ENCODE measurements at regions not wholly inside any gene's neighbourhood (a gene's known extent, or its start where the extent isn't known, plus 50 kb on each side); places are given as distances from the start of the nearest gene placed in this dataset.

- H3K27ac ChIP-seq (ENCODE audit: low read depth, low read length), result no peak overlapping the region
- H3K9me2 ChIP-seq (replicated peaks; ENCODE audit: insufficient read depth, low read length), result no peaks in the 10 kb centered on the region
- no peak overlapping the region for H3K4me3 ChIP-seq (ENCODE audit: insufficient read depth, low read length, poor library complexity, severe bottlenecking)
- H3K9me3 ChIP-seq (ENCODE audit: insufficient read depth, low read length), result no peaks in the 10 kb centered on the region
- H3K9ac ChIP-seq (ENCODE audit: low read length), result no peak overlapping the region
- H3K27me3 ChIP-seq (ENCODE audit: low read length), result no peaks in the 10 kb centered on the region
- H3K36me3 ChIP-seq (ENCODE audit: low read length), result no peaks in the 10 kb centered on the region
- no peak overlapping the region for H3K4me2 ChIP-seq (ENCODE audit: low read depth, low read length, poor library complexity, severe bottlenecking)
- no peak for TF ChIP-seq CTCF (IDR thresholded peaks at IDR 0.05; ENCODE audit: insufficient read depth, low read length, poor library complexity, severe bottlenecking)
- no peak for TF ChIP-seq EZH2phosphoT487 (conservative IDR thresholded peaks at IDR 0.05; ENCODE audit: low read length)
- H2AFZ ChIP-seq (ENCODE audit: low read depth, low read length, severe bottlenecking), result no peak overlapping the region
- no peaks in the 10 kb centered on the region for H4K20me1 ChIP-seq (ENCODE audit: low read depth, low read length)
- H3K79me2 ChIP-seq (ENCODE audit: insufficient read depth, low read length), result no peaks in the 10 kb centered on the region
- H3F3A ChIP-seq (ENCODE audit: insufficient read depth), result no peaks in the 10 kb centered on the region
Observed at GRCh38 chr9:79847074-79847473, 275.3 kb downstream of the TLE4 start.

GRCh38 chr9:79829566-79830302 is 258.0 kb downstream of the TLE4 start:
- Histone ChIP-seq H3F3A (ENCODE audit: insufficient read depth) (no peaks in the 10 kb centered on the region), H3K4me3 (ENCODE audit: insufficient read depth, low read length, poor library complexity, severe bottlenecking) (no peak overlapping the region), H3K79me2 (ENCODE audit: insufficient read depth, low read length) (no peaks in the 10 kb centered on the region), H3K27me3 (ENCODE audit: low read length) (no peaks in the 10 kb centered on the region), H3K9ac (ENCODE audit: low read length) (no peak overlapping the region), H3K9me3 (ENCODE audit: insufficient read depth, low read length) (no peaks in the 10 kb centered on the region), H3K9me2 (replicated peaks; ENCODE audit: insufficient read depth, low read length) (no peaks in the 10 kb centered on the region), H4K20me1 (ENCODE audit: low read depth, low read length) (no peaks in the 10 kb centered on the region), H3K36me3 (ENCODE audit: low read length) (no peaks in the 10 kb centered on the region), H3K4me2 (ENCODE audit: low read depth, low read length, poor library complexity, severe bottlenecking) (no peak overlapping the region), H2AFZ (ENCODE audit: low read depth, low read length, severe bottlenecking) (no peak overlapping the region), H3K27ac (ENCODE audit: low read depth, low read length) (no peak overlapping the region)
- TF ChIP-seq EZH2phosphoT487 (conservative IDR thresholded peaks at IDR 0.05; ENCODE audit: low read length), result no peak
- TF ChIP-seq CTCF (IDR thresholded peaks at IDR 0.05; ENCODE audit: insufficient read depth, low read length, poor library complexity, severe bottlenecking), result no peak

GRCh38 chr9:79824265-79824664 is 252.5 kb downstream of the TLE4 start:
- H3K9me3 ChIP-seq (ENCODE audit: insufficient read depth, low read length), result no peaks in the 10 kb centered on the region
- H3K27ac ChIP-seq (ENCODE audit: low read depth, low read length), result no peak overlapping the region
- H3K9me2 ChIP-seq (replicated peaks; ENCODE audit: insufficient read depth, low read length), result no peaks in the 10 kb centered on the region
- TF ChIP-seq CTCF (IDR thresholded peaks at IDR 0.05; ENCODE audit: insufficient read depth, low read length, poor library complexity, severe bottlenecking) (no peak), EZH2phosphoT487 (conservative IDR thresholded peaks at IDR 0.05; ENCODE audit: low read length) (no peak)
- H3F3A ChIP-seq (ENCODE audit: insufficient read depth), result no peaks in the 10 kb centered on the region
- no peaks in the 10 kb centered on the region for H3K79me2 ChIP-seq (ENCODE audit: insufficient read depth, low read length)
- no peak overlapping the region for H2AFZ ChIP-seq (ENCODE audit: low read depth, low read length, severe bottlenecking)
- H3K36me3 ChIP-seq (ENCODE audit: low read length), result no peaks in the 10 kb centered on the region
- H3K4me3 ChIP-seq (ENCODE audit: insufficient read depth, low read length, poor library complexity, severe bottlenecking), result no peak overlapping the region
- no peaks in the 10 kb centered on the region for H4K20me1 ChIP-seq (ENCODE audit: low read depth, low read length)
- no peak overlapping the region for H3K9ac ChIP-seq (ENCODE audit: low read length)
- no peak overlapping the region for H3K4me2 ChIP-seq (ENCODE audit: low read depth, low read length, poor library complexity, severe bottlenecking)
- H3K27me3 ChIP-seq (ENCODE audit: low read length), result no peaks in the 10 kb centered on the region
